ENCODE measurements at regions not wholly inside any gene's neighbourhood (a gene's known extent, or its start where the extent isn't known, plus 50 kb on each side); places are given as distances from the start of the nearest gene placed in this dataset.

DNA sequence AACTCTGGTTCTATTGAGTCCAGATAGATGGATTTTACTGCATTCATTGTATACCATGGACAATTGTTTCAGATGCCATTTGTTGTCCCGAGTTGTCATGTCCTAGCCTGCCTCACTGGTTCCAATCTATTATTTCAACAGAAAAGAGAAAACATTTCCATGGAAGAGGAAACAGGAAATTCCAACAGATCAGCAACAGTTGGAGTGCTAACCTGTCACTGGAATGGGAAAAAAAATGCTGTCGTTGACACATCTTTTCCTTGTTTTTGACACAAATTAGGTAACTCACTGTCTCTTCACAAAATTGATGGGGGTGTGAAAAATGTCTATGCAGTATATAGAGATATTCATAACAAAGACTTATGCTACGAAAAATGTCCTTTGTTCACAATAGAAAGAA, 432.0 kb upstream of the TBL1XR1 start:
- TF ChIP-seq, protein P1, sequence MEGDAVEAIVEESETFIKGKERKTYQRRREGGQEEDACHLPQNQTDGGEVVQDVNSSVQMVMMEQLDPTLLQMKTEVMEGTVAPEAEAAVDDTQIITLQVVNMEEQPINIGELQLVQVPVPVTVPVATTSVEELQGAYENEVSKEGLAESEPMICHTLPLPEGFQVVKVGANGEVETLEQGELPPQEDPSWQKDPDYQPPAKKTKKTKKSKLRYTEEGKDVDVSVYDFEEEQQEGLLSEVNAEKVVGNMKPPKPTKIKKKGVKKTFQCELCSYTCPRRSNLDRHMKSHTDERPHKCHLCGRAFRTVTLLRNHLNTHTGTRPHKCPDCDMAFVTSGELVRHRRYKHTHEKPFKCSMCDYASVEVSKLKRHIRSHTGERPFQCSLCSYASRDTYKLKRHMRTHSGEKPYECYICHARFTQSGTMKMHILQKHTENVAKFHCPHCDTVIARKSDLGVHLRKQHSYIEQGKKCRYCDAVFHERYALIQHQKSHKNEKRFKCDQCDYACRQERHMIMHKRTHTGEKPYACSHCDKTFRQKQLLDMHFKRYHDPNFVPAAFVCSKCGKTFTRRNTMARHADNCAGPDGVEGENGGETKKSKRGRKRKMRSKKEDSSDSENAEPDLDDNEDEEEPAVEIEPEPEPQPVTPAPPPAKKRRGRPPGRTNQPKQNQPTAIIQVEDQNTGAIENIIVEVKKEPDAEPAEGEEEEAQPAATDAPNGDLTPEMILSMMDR (IDR thresholded peaks at IDR 0.05): no peak
- TF ChIP-seq EZH2 (IDR thresholded peaks at IDR 0.05; ENCODE audit: borderline replicate concordance, insufficient read depth, low read depth, low read length, poor library complexity, severe bottlenecking): no peak
